IPS DF 4.7 (cell line): ENCODE measurements at regions not wholly inside any gene's neighbourhood (a gene's known extent, or its start where the extent isn't known, plus 50 kb on each side); places are given as distances from the start of the nearest gene placed in this dataset.

Experiments used
- DNase-seq: peaks from one replicate; pipeline ENCODE4 v3.0.0-alpha.2; 2013; ENCODE audit warnings: low spot score; ENCODE audit errors: extremely low read depth

- no peak for DNase-seq
Measured at GRCh38 chr2:80786584-80786983, 482.0 kb upstream of the LRRTM1 start.

GRCh38 chr2:80778704-80779103 lies 474.2 kb upstream of the LRRTM1 start:
- DNase-seq, result no peak

GRCh38 chr2:80748592-80748991 lies 444.0 kb upstream of the LRRTM1 start:
- DNase-seq, result no peak

GRCh38 chr2:80737047-80737446 lies 432.5 kb upstream of the LRRTM1 start:
- DNase-seq, result no peak

- no peak for DNase-seq
Measured at GRCh38 chr2:80725001-80725400, 420.4 kb upstream of the LRRTM1 start.

GRCh38 chr2:80722803-80723202 lies 418.3 kb upstream of the LRRTM1 start:
- no peak for DNase-seq

- DNase-seq, result no peak
Measured at GRCh38 chr2:80719607-80720006, 415.1 kb upstream of the LRRTM1 start.

- DNase-seq, result no peak
Measured at GRCh38 chr2:80715433-80715832, 410.9 kb upstream of the LRRTM1 start.

- no peak for DNase-seq
Measured at GRCh38 chr2:80711915-80712314, 407.4 kb upstream of the LRRTM1 start.

GRCh38 chr2:80706951-80707350 lies 402.4 kb upstream of the LRRTM1 start:
- no peak for DNase-seq

- DNase-seq, result no peak
Measured at GRCh38 chr2:80706541-80706940, 402.0 kb upstream of the LRRTM1 start.

- DNase-seq, result no peak
Measured at GRCh38 chr2:80703532-80703931, 399.0 kb upstream of the LRRTM1 start.

GRCh38 chr2:80700961-80701360 lies 396.4 kb upstream of the LRRTM1 start:
- no peak for DNase-seq
